Activated CD4-positive, CD25-positive, alpha-beta regulatory T cell treated with anti-CD3 and anti-CD28 coated beads, Interleukin-2, amount 50 U/mL, for 72 hours (primary cell): ENCODE measurements at regions not wholly inside any gene's neighbourhood (a gene's known extent, or its start where the extent isn't known, plus 50 kb on each side); places are given as distances from the start of the nearest gene placed in this dataset.

ENCODE experiments used
- DNase-seq: peaks from one replicate; pipeline ENCODE4 v3.0.0; 2021

- no peak for DNase-seq
Observed at GRCh38 chr6:133632206-133632605, 256.7 kb upstream of the TCF21 start.

DNA sequence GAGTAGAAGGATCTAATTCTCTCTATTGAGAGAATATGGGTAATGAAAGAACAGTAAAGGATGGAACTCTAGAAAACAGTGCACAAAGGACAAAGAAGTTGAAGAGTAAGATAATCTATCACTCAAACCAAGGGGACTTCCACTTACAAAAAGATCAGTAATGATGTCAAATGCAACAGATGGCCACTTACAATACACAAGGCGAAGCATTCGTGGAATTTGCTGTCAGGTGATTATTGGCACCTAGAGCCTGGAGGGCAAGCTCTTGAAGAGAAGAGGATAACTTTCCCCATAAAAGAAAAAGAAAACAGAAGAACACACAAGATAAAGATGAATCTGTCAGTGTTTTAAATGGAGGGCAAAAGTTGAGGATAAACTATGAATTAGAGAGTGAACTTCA, 256.0 kb upstream of the TCF21 start:
- DNase-seq, result no peak

DNA sequence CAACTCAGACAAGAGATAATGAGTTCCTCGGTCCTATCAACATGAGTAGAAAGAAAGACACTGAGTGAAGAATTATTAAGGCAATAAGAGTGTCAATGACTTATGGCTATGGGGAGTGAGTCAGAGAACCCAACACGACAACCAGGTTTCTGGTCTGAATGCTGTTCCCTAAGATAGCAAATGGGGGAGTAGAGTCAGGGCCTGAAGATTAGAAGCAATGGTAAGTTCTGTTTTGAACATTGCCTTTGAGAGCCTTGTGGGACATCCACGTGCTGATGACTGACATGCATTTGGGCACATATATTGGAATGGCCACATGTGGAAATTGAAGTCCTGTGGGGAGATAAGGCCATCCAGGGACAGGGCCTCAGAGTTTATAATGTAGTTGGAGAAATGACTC, 254.4 kb upstream of the TCF21 start:
- no peak for DNase-seq

DNA sequence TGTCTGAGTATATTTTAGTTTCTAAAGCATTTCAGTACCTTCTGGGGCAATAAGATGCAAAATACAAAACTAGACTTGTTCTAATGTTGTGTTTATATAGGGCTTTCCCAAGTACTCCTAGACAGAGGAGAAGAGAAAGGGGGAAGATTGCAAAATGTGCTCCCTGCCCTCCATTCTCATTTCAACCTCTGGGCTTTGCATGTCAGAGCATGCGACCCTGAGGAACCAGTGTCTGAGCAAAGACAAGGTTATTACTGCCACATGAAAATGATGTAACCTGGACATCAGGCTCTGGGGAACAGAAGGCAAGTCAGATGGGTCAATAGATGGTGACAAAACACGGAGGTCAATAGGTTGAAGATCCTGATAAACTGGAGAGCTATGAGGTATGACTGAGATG, 253.5 kb upstream of the TCF21 start:
- DNase-seq, result no peak

- no peak for DNase-seq
Observed at GRCh38 chr6:133637436-133637835, 251.5 kb upstream of the TCF21 start.

DNA sequence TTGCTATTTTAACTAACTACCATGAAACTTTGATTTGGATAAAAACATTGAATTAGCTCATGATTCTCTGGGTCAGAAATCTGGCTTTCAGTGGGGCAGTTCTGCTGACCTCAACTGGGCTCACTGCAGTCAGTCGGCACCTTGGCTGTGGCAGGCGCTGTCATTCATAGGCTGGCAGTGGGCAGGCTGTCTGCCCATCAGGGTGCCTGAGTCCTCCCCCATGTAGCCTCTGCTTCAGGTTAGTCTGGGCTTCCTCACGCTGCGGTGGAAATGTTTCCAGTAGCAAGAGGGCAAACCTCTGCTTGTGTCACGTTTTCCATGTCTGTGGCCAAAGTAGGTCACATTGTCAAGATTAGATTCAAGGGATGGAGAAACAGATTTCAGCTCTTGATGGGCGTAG, 251.0 kb upstream of the TCF21 start:
- DNase-seq, result no peak

DNA sequence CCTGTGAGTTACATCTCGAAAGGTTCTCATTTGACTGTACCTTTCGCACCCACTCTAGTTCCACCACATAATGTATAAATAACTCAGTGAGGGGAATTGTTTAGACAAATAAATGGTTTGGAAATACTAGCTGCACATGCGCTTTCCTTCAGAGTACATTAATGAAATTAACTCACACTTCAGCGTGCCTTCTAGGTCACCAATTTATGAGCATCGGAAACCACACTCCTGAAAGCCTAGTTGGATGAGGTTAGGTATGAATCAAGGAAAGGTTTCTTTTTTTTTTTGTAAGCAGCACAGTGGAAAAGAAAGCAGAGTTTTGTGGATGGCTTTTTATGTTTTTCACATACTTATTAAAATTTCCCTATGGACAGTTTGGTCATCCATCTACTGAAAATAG, 247.8 kb upstream of the TCF21 start:
- DNase-seq, result no peak

- no peak for DNase-seq
Observed at GRCh38 chr6:133644548-133644891, 244.4 kb upstream of the TCF21 start.

DNA sequence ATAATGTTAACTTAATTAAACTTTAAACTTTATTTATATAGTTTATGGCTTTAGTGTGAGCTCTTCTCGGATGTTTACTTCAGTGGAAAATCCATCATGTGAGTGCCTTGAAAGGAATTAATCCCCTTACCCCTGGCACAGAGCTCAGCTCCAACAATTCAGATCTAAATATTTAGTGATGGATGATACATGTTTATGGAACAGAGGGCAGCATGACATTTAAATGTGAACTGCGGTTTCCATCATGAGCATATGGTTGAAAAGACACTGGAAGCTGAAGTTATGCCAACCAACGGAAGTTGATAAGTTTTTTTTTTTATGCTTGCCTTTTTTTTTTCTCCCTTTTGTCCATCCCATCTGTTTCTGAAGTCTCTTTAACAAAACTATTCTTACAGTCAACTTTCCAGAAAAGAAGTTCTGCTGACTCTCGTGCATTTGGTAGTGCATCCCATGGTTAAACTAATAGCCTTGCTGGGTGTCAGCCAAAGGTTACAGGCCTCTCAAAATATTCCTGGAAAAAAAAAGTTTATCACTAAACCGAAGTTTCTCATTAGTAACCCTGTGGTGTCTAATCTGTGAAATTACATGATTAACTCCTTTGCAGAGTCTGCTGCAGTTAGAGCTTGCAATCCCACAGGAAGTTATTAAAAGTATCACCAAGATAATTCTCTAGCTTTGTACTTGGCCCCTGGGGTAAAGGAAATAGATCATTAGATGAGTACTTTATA, 243.9 kb upstream of the TCF21 start:
- no peak for DNase-seq

DNA sequence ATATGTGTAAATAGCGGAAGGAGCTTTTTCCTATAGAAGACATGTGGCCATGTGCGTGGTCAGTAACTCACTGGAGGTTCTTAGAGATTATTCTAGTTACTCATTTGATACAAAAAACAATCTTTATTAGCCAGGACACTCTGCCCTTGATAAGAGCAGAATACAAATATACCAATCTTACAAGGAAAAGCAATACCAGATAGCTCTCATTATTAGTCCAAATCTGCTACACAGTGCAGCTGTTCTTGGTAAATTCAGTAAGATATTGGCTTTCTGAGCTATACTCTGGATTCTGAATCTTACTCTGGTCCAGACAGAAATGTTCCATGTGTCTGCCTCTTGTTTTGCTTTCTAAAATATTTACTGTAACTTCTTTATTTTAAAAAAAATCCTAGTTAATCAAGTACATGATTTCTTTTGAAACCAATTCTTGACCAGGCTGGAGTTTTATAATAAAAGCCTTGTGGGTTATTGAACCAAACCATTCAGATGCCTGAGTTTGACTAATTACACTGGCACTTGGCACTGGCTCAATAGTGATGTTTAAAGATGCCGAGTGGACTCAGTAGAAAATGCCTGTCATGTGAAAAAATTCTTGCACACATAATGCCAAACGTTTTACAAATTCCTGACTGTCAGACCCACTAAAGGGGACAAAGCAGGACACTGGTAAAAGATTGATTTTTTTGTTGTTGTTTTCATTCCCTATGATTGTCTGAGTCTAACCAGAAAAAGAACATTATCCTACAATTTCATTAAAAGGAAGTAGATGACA, 242.8 kb upstream of the TCF21 start:
- DNase-seq, result no peak

DNA sequence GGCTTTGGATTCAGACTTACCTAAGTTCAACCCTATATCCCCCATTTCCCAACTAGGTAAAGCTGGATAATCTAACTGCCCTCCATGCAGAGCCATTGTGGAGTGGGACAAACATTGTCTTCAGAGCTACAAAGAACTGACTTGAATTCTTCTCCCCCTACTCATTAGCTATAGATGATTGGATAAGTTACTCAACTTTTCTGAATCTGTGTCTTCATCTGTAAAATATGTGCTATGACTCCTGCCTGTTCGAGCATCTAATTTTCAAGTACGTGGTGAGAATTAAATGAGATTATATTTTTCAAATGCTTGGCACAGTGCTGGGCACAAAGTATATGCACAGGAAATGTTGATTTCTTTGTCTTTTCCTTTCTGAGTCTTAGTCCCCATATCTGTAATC, 240.3 kb upstream of the TCF21 start:
- no peak for DNase-seq

DNA sequence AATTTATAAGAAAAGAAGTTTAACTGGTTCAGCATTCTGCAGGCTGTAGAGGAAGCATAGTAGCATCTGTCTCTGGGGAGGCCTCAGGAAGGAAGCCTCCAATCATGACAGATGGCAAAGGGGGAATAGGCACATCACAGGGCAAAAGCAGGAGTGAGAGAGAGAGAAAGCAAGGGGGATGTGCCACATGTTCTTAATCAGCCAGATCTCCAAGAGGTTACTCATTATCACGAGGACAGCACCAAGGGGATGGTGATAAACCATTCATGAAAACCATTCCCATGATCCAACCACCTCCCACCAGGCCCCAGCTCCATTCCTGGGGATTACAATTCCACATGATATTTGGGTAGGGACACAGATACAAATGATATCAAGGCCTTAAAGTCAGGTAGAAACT, 217.5 kb upstream of the TCF21 start:
- no peak for DNase-seq

DNA sequence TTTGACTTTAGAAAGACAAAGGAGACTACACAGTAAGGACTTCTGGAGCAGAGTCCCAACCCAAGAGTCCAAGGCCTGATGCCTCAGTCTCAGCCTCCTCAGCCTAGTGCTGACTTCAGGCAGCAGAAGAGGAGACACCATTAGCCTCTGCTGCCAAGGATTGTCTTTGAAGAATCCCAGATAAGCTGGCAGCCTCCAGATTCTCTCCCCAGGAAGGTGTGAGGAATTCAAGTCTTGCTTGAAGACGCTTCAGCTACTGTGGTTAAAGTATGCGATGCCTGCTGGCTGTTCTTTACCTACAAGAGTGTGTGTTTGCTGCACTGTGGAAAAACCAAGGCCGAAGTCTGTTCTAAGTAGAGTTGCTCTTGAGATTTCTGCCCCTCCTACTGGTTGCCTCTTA, 215.9 kb upstream of the TCF21 start:
- no peak for DNase-seq

DNA sequence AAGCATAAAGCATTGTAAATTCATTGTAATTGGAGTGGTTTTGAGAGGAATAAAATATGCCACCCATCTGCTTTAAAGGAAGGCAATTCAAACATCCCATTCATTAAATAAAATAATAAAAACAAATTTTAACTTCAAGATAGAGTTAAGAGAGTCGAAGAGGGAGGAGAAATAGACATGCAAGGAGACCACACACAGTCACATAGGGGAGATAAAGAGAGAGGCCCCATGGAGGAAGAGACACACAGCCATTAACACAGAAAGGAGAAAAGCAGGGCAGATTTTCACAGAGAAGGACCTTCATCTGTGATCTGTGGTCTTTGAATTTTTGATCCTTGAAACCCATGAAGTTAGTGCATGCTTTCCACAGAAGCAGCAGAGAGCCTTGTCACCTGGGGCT, 214.3 kb upstream of the TCF21 start:
- no peak for DNase-seq

DNA sequence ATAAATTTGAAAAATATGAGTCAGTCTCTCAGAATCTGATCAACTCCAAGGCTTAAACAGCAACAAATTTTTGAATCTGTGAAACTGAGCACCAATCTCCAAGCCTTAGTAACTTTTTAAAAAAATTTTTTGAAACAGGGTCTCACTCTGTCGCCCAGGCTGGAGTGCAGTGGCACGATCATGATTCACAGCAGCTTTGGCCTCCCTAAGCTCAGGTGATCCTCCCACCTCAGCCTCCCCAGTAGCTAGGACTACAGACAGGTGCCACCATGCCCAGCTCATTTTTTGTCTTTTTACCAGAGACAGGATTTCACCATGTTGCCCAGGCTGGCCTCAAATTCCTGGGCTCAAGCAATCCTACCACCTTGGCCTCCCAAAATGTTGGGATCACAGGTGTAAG, 207.9 kb upstream of the TCF21 start:
- no peak for DNase-seq

DNA sequence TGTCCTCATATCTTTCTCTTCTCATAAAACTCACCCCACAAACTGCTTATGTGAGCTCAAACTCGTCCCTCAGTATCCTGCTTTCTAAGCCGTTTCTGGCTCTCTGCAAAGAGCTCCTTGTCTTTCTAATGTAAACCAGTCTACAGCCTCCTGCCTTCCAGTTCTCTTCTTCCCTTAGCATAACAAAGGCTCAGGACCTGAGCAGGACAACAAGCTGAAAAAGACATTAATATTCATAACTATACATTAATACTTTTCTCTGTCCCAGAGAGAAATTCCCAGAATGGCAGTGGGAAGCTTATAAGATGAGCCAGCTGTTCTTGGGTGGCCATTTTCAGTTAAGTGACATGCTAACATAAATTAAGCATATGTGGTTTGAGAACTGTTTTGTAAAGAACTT, 207.0 kb upstream of the TCF21 start:
- DNase-seq, result no peak

- no peak for DNase-seq
Observed at GRCh38 chr6:133682506-133683307, 206.2 kb upstream of the TCF21 start.

- DNase-seq, result no peak
Observed at GRCh38 chr6:133683308-133683580, 205.7 kb upstream of the TCF21 start.

DNA sequence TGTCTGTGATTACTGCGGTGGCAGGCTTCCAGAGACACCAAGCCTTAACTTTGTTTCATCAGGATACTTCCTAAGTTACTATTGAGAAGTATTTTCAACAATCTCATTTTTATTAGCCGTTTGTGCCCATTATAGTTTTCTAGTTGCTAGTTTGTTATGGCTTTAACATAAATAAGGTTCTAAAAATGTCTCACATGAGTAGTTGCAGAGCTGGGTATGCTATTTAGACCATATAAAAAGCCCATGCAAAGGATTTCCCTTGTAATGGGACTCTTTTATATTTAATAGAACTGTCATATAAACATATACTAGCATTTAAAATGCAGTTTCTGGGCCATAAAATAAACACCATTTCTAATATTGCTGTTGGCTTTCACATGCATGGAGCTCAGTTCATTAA, 205.3 kb upstream of the TCF21 start:
- DNase-seq, result no peak

- no peak for DNase-seq
Observed at GRCh38 chr6:133688705-133689492, 200.0 kb upstream of the TCF21 start.

- no peak for DNase-seq
Observed at GRCh38 chr6:133689863-133690262, 199.1 kb upstream of the TCF21 start.

DNA sequence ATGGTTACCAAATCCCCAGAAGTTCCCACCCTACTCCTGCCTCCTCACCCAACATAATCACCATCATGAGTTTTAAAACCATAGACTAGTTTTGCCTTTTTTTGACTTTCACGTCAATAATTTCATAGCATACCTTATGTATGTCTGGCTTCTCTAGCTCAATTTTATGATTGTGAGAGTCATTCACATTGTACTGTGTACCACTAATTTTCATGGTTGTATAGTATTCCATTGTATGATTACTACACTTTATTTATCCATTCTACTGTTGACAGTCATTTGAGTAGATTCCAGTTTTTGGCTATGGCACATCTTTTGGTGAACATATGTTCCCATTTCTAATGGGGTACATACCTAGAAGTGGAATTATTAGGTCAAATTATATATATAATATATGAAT, 195.3 kb upstream of the TCF21 start:
- no peak for DNase-seq

DNA sequence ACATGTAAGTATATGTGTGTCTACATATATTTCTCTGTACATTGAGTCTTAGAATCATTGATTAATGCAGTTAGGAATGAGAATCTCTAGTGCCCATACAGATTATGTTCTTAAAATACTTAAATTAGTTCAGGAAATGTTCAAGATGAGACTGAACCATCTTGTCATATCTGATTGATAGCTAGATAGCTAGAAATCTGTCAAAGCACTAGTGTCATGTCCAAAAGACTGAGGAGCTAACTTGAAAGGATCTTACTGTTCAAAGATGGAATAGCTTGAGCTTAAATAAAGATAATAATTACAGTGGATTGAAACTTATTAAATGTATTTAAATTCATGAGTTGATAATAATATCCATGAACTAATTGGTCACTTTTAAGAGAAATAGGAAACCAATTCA, 191.7 kb upstream of the TCF21 start:
- no peak for DNase-seq

- DNase-seq, result no peak
Observed at GRCh38 chr6:133697666-133698065, 191.2 kb upstream of the TCF21 start.
